HepG2 (cell line): ENCODE measurements at regions not wholly inside any gene's neighbourhood (a gene's known extent, or its start where the extent isn't known, plus 50 kb on each side); places are given as distances from the start of the nearest gene placed in this dataset.

ENCODE experiments used
- ATAC-seq: fragments of 200-7000 bp; cut with Tn5 transposase; 3 replicates; pipeline ENCODE4 v1.9.1; 2020; ENCODE audit warnings: mild to moderate bottlenecking, moderate library complexity
- BruUV-seq: library from RNA; stranded (reverse); fragments of 400-500 nt; replicated peaks from 2 replicates; lab custom pipeline; 2021; lab: Mats Ljungman, UMichigan
- CTCF ChIA-PET: fragments of 300-600 bp; formaldehyde crosslinking; extraction: SDS; loops from one replicate; lab custom pipeline; 2021; ENCODE audit warnings: low total read pairs, inconsistent platforms, low intra/inter-chr PET ratio; lab: Yijun Ruan, JAX
- POLR2A ChIA-PET: fragments of 350-600 bp; sonication (Branson Sonifier 250); formaldehyde crosslinking; loops from one replicate; lab custom pipeline; 2020; ENCODE audit warnings: antibody characterized with exemption, inconsistent platforms; lab: Yijun Ruan, JAX
- DNase-seq: peaks from one replicate; pipeline ENCODE4 v3.0.0-alpha.2; 2015; ENCODE audit warnings: low spot score
- FAIRE-seq: peaks from 3 replicates; lab custom pipeline; 2011; peaks lifted over from hg19 to GRCh38; lab: Jason Lieb, UNC
- H2AFZ ChIP-seq: one replicate; pipeline ENCODE4 v1.6.1; 2011; ENCODE audit warnings: low read length, inconsistent platforms
- H3K27ac ChIP-seq: fragments of 300-600 bp; 3 replicates; pipeline ENCODE4 v1.8.0; 2011; ENCODE audit warnings: mixed run types, mild to moderate bottlenecking, mixed read lengths, low read length, inconsistent platforms; ENCODE audit not compliant: insufficient read depth; ENCODE audit errors: extremely low read length
- H3K27me3 ChIP-seq, 2 experiments: fragments of 200-600 bp in 1 of 2; 2 replicates in 1 of 2; 3 replicates in 1 of 2; pipeline versions ENCODE4 v1.6.0 to v1.8.0; 2011; ENCODE audit warnings: low read length in 2 of 2, mild to moderate bottlenecking in 2 of 2, moderate library complexity in 2 of 2, inconsistent platforms in 1 of 2; ENCODE audit not compliant: insufficient read depth in 2 of 2, control insufficient read depth in 1 of 2
- H3K36me3 ChIP-seq, 2 experiments: fragments of 200-600 bp in 1 of 2; replicated peaks in 1 of 2; 2 replicates in 1 of 2; 3 replicates in 1 of 2; pipeline versions ENCODE4 v1.5.1 to v1.8.0; 2011; ENCODE audit warnings: low read length in 2 of 2, inconsistent platforms in 1 of 2; ENCODE audit not compliant: insufficient read depth in 2 of 2, control insufficient read depth in 1 of 2
- H3K4me1 ChIP-seq: 2 replicates; pipeline ENCODE4 v1.5.1; 2012; ENCODE audit warnings: low read length, inconsistent platforms; ENCODE audit not compliant: insufficient read depth
- H3K4me2 ChIP-seq: 2 replicates; pipeline ENCODE4 v1.6.0; 2011; ENCODE audit warnings: low read depth, low read length, inconsistent platforms
- H3K4me3 ChIP-seq, 3 experiments: fragments of 200-600 bp in 1 of 3; sonication (generic), shearing (Covaris generic) in 1 of 3; replicated peaks in 1 of 3; 2 replicates each; pipeline ENCODE4 v1.5.1; 2011 to 2016; ENCODE audit warnings: low read length in 3 of 3, inconsistent platforms in 2 of 3, low read depth in 2 of 3, mild to moderate bottlenecking in 2 of 3, control low read depth in 1 of 3, mixed read lengths in 1 of 3; ENCODE audit not compliant: insufficient read depth in 1 of 3
- H3K79me2 ChIP-seq: one replicate; pipeline ENCODE4 v1.6.1; 2011; ENCODE audit warnings: low read length, inconsistent platforms; ENCODE audit not compliant: insufficient read depth
- H3K9ac ChIP-seq: 2 replicates; pipeline ENCODE4 v1.6.0; 2011; ENCODE audit warnings: mild to moderate bottlenecking, low read depth, low read length, inconsistent platforms; ENCODE audit not compliant: insufficient read depth
- H3K9me3 ChIP-seq: 2 replicates; pipeline ENCODE4 v1.5.1; 2012; ENCODE audit warnings: mild to moderate bottlenecking, low read length
- H4K20me1 ChIP-seq: 2 replicates; pipeline ENCODE4 v1.6.0; 2011; ENCODE audit warnings: inconsistent platforms, mild to moderate bottlenecking, low read length, moderate library complexity; ENCODE audit not compliant: insufficient read depth
- ATF7-NPFF ChIP-seq: sonication (generic); formaldehyde crosslinking; IDR thresholded peaks from 2 replicates; pipeline ENCODE4 v1.8.1; 2023; ENCODE audit warnings: mild to moderate bottlenecking, low read depth, missing genetic modification reagents, moderate library complexity
- SALL2 ChIP-seq: sonication (generic); formaldehyde crosslinking; IDR thresholded peaks from 2 replicates; pipeline ENCODE4 v1.8.1; 2023; ENCODE audit warnings: mild to moderate bottlenecking, missing genetic modification reagents, inconsistent platforms
- SOX5 ChIP-seq: IDR thresholded peaks from 2 replicates; pipeline ENCODE4 v1.6.1; 2016; ENCODE audit warnings: borderline replicate concordance
- ZBTB20 ChIP-seq: sonication (generic); formaldehyde crosslinking; IDR thresholded peaks from 2 replicates; pipeline ENCODE4 v1.8.1; 2023; ENCODE audit warnings: missing genetic modification reagents, low read depth, mild to moderate bottlenecking, borderline replicate concordance
- ZNF205 ChIP-seq: IDR thresholded peaks from 2 replicates; pipeline ENCODE4 v1.6.1; 2018; ENCODE audit warnings: missing biosample characterization, missing genetic modification reagents
- ZSCAN25 ChIP-seq: sonication (generic); formaldehyde crosslinking; IDR thresholded peaks from 2 replicates; pipeline ENCODE4 v1.8.0; 2022; ENCODE audit warnings: mild to moderate bottlenecking, missing genetic modification reagents
- WGBS: methylation state at CpG from one replicate; pipeline ENCODE4 v1.1.6; 2017; ENCODE audit warnings: low lambda C conversion rate; 5-methylcytosine and 5-hydroxymethylcytosine counted together
- in situ Hi-C: cut with HindIII; loops from 2 replicates; pipeline ENCODE4 v1.10.0; 2017; ENCODE audit warnings: low pct_unique_long_range_greater_than_20kb; ENCODE audit not compliant: extremely low pct_ligation_motif_present
- intact Hi-C: fragments of 100-400 bp; cut with micrococcal nuclease; formaldehyde crosslinking; loops from one replicate; pipeline ENCODE4 v1.10.0; 2022; ENCODE audit not compliant: unreplicated experiment
- TF ChIP-seq, protein P1 (sequence below): IDR thresholded peaks from 2 replicates; pipeline ENCODE4 v1.6.1; 2016; ENCODE audit warnings: control low read depth
- TF ChIP-seq, protein P2 (sequence below): sonication (generic); formaldehyde crosslinking; IDR thresholded peaks from 2 replicates; pipeline ENCODE4 v1.5.0; 2020; ENCODE audit warnings: mild to moderate bottlenecking, missing genetic modification reagents

- Histone ChIP-seq H2AFZ (no peak overlapping the region), H3K27me3 (no peaks in the 10 kb centered on the region), H3K9ac (no peak overlapping the region), H3K9me3 (no peaks in the 10 kb centered on the region; the same call in 1 of the 2 replicates), H3K36me3 (no peaks in the 10 kb centered on the region), H4K20me1 (no peaks in the 10 kb centered on the region), H3K4me3 (no peak overlapping the region), H3K27ac (no peak overlapping the region), H3K4me2 (no peak overlapping the region), H3K4me1 (no peaks in the 10 kb centered on the region), H3K79me2 (no peaks in the 10 kb centered on the region)
- 2% methylated on average over 1 of the region's 1 CpG for WGBS
- BruUV-seq = no TSS peak
- ChIA-PET POLR2A (no interaction called here), CTCF (no interaction called here)
- TF ChIP-seq SALL2 (CRISPR knock-in tag) = no peak
- no peak for TF ChIP-seq ATF7-NPFF (CRISPR knock-in tag)
- TF ChIP-seq, protein P1, sequence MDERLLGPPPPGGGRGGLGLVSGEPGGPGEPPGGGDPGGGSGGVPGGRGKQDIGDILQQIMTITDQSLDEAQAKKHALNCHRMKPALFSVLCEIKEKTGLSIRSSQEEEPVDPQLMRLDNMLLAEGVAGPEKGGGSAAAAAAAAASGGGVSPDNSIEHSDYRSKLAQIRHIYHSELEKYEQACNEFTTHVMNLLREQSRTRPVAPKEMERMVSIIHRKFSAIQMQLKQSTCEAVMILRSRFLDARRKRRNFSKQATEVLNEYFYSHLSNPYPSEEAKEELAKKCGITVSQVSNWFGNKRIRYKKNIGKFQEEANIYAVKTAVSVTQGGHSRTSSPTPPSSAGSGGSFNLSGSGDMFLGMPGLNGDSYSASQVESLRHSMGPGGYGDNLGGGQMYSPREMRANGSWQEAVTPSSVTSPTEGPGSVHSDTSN (CRISPR knock-in tag) = no peak
- TF ChIP-seq ZSCAN25 (CRISPR knock-in tag) = no peak
- TF ChIP-seq ZBTB20 (CRISPR knock-in tag) = no peak
- TF ChIP-seq SOX5 (CRISPR knock-in tag) = no peak
- TF ChIP-seq, protein P2, sequence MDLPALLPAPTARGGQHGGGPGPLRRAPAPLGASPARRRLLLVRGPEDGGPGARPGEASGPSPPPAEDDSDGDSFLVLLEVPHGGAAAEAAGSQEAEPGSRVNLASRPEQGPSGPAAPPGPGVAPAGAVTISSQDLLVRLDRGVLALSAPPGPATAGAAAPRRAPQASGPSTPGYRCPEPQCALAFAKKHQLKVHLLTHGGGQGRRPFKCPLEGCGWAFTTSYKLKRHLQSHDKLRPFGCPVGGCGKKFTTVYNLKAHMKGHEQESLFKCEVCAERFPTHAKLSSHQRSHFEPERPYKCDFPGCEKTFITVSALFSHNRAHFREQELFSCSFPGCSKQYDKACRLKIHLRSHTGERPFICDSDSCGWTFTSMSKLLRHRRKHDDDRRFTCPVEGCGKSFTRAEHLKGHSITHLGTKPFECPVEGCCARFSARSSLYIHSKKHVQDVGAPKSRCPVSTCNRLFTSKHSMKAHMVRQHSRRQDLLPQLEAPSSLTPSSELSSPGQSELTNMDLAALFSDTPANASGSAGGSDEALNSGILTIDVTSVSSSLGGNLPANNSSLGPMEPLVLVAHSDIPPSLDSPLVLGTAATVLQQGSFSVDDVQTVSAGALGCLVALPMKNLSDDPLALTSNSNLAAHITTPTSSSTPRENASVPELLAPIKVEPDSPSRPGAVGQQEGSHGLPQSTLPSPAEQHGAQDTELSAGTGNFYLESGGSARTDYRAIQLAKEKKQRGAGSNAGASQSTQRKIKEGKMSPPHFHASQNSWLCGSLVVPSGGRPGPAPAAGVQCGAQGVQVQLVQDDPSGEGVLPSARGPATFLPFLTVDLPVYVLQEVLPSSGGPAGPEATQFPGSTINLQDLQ (CRISPR knock-in tag) = no peak
- TF ChIP-seq ZNF205 (CRISPR knock-in tag) = no peak
- ATAC-seq = no peak
- intact Hi-C loops = no loop called here
- DNase-seq = no peak
- no peak for FAIRE-seq
- in situ Hi-C loops = no loop called here
These were observed 986.3 kb downstream of the STIM2 start for GRCh38 chr4:27846951-27847350.
